Pons (tissue), 1 donor: ENCODE measurements at regions not wholly inside any gene's neighbourhood (a gene's known extent, or its start where the extent isn't known, plus 50 kb on each side); places are given as distances from the start of the nearest gene placed in this dataset.
"Not testable (repeated sequence)": the region's sequence is repeated elsewhere in the genome, so short reads cannot be mapped to it uniquely, and the experiment has no call there.

Experiments used
- DNase-seq: peaks from one replicate; pipeline ENCODE4 v3.0.0-alpha.2; 2016; ENCODE audit warnings: low spot score

- DNase-seq = no peak
These were observed 1164.7 kb downstream of the CDY2B start for GRCh38 chrY:16715278-16715677.

GRCh38 chrY:16673102-16673787, 1206.8 kb downstream of the CDY2B start:
- no peak for DNase-seq

GRCh38 chrY:16668402-16668801, 1211.6 kb downstream of the CDY2B start:
- DNase-seq = no peak

GRCh38 chrY:16662741-16663140, 1217.3 kb downstream of the CDY2B start:
- no peak for DNase-seq

GRCh38 chrY:16659340-16659739, 1220.7 kb downstream of the CDY2B start:
- DNase-seq = no peak

- no peak for DNase-seq
These were observed 1226.0 kb downstream of the CDY2B start for GRCh38 chrY:16653971-16654370.

- no peak for DNase-seq
These were observed 1234.0 kb downstream of the CDY2B start for GRCh38 chrY:16645991-16646390.

- DNase-seq = no peak
These were observed 1234.6 kb downstream of the CDY2B start for GRCh38 chrY:16645449-16645848.

- DNase-seq = no peak
These were observed 1235.7 kb downstream of the CDY2B start for GRCh38 chrY:16644270-16644800.

GRCh38 chrY:16639777-16640176, 1240.2 kb downstream of the CDY2B start:
- DNase-seq = peak; percentile 22

GRCh38 chrY:16638743-16639142, 1241.3 kb downstream of the CDY2B start:
- DNase-seq = not testable (repeated sequence)

- no peak for DNase-seq
These were observed 1243.8 kb downstream of the CDY2B start for GRCh38 chrY:16636254-16636653.

- no peak for DNase-seq
These were observed 1250.9 kb downstream of the CDY2B start for GRCh38 chrY:16629146-16629545.

- DNase-seq = no peak
These were observed 1252.9 kb downstream of the CDY2B start for GRCh38 chrY:16627122-16627521.

- DNase-seq = no peak
These were observed 1263.6 kb downstream of the CDY2B start for GRCh38 chrY:16616201-16616975.

GRCh38 chrY:16608679-16609078, 1271.3 kb downstream of the CDY2B start:
- no peak for DNase-seq

GRCh38 chrY:16602146-16602545, 1277.9 kb downstream of the CDY2B start:
- no peak for DNase-seq

GRCh38 chrY:16601626-16602025, 1278.4 kb downstream of the CDY2B start:
- no peak for DNase-seq

GRCh38 chrY:16572061-16572460, 1308.0 kb downstream of the CDY2B start:
- DNase-seq = no peak

- no peak for DNase-seq
These were observed 1317.5 kb downstream of the CDY2B start for GRCh38 chrY:16562491-16562890.

- DNase-seq = no peak
These were observed 1358.0 kb downstream of the CDY2B start for GRCh38 chrY:16522021-16522420.

- DNase-seq = no peak
These were observed 1377.2 kb downstream of the CDY2B start for GRCh38 chrY:16502733-16503214.

- DNase-seq = no peak
These were observed 1389.3 kb downstream of the CDY2B start for GRCh38 chrY:16490706-16491105.
